Glutamatergic neuron (in vitro differentiated cells): ENCODE measurements at regions not wholly inside any gene's neighbourhood (a gene's known extent, or its start where the extent isn't known, plus 50 kb on each side); places are given as distances from the start of the nearest gene placed in this dataset.

Source experiments
- DNase-seq: peaks from one replicate; pipeline ENCODE4 v3.0.0; 2022
- H3K27ac Mint-ChIP-seq: one replicate; pipeline ENCODE4 v1.8.0; 2020; ENCODE audit warnings: mild to moderate bottlenecking, mixed read lengths, inconsistent platforms; ENCODE audit not compliant: unreplicated experiment
- H3K27me3 Mint-ChIP-seq: one replicate; pipeline ENCODE4 v1.8.0; 2020; ENCODE audit warnings: mild to moderate bottlenecking, moderate library complexity, mixed read lengths, inconsistent platforms; ENCODE audit not compliant: unreplicated experiment
- H3K36me3 Mint-ChIP-seq: one replicate; pipeline ENCODE4 v1.8.0; 2020; ENCODE audit warnings: mild to moderate bottlenecking, mixed read lengths, inconsistent platforms; ENCODE audit not compliant: unreplicated experiment
- H3K4me1 Mint-ChIP-seq: one replicate; pipeline ENCODE4 v1.8.0; 2020; ENCODE audit warnings: mild to moderate bottlenecking, low read depth, mixed read lengths, inconsistent platforms; ENCODE audit not compliant: unreplicated experiment
- H3K4me3 Mint-ChIP-seq: one replicate; pipeline ENCODE4 v1.8.0; 2020; ENCODE audit warnings: mild to moderate bottlenecking, mixed read lengths, inconsistent platforms; ENCODE audit not compliant: unreplicated experiment
- H3K9me3 Mint-ChIP-seq: one replicate; pipeline ENCODE4 v1.8.0; 2020; ENCODE audit warnings: mild to moderate bottlenecking, moderate library complexity, mixed read lengths, inconsistent platforms; ENCODE audit not compliant: unreplicated experiment
- CTCF ChIP-seq: fragments of 200-600 bp; sonication (generic); IDR thresholded peaks from one replicate; pipeline ENCODE4 v1.5.0; 2021; ENCODE audit not compliant: partially characterized antibody, unreplicated experiment

GRCh38 chr5:69024241-69024651 is 69.6 kb upstream of the SLC30A5 start:
- peak; percentile 73 for TF ChIP-seq CTCF
- H3K9me3 Mint-ChIP-seq = no peaks in the 10 kb centered on the region
- H3K4me3 Mint-ChIP-seq = no peak overlapping the region
- H3K27me3 Mint-ChIP-seq = no peaks in the 10 kb centered on the region
- DNase-seq = no peak
- no peak overlapping the region for H3K27ac Mint-ChIP-seq
- H3K4me1 Mint-ChIP-seq = no peaks in the 10 kb centered on the region
- H3K36me3 Mint-ChIP-seq = no peaks in the 10 kb centered on the region

DNA sequence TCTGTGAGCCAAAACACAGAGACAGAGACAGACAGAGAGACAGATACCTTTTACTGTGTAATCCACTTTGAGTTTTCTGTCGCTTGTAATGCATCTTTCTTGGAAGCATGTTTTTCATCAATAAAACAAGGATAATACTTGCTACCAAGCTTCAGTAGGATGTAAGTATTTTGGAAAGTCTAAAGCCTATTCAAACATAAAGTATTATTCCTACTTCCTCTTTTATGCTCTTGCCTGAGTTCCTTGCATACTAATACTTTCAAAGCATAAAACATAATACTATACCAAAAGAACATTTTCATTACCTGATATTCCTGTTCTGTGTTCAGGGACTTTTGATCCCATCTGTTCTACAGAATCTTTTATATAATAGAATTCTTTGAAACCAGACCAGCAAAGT is 64.5 kb upstream of the SLC30A5 start:
- Mint-ChIP-seq H3K27ac (no peak overlapping the region), H3K36me3 (no peaks in the 10 kb centered on the region)

GRCh38 chr5:69030358-69031062 is 63.3 kb upstream of the SLC30A5 start:
- no peak for TF ChIP-seq CTCF
- Mint-ChIP-seq H3K4me3 (no peak overlapping the region), H3K27ac (no peak overlapping the region), H3K27me3 (no peaks in the 10 kb centered on the region), H3K9me3 (no peaks in the 10 kb centered on the region), H3K4me1 (no peaks in the 10 kb centered on the region), H3K36me3 (no peaks in the 10 kb centered on the region)
- no peak for DNase-seq

More for the DNA sequence above, 64.5 kb upstream of the SLC30A5 start:
- no peak for DNase-seq
- Mint-ChIP-seq H3K27me3 (no peaks in the 10 kb centered on the region), H3K4me3 (no peak overlapping the region), H3K4me1 (no peaks in the 10 kb centered on the region), H3K9me3 (no peaks in the 10 kb centered on the region)
- TF ChIP-seq CTCF = no peak

- no peaks in the 10 kb centered on the region for H3K36me3 Mint-ChIP-seq
- no peaks in the 10 kb centered on the region for H3K4me1 Mint-ChIP-seq
- H3K27me3 Mint-ChIP-seq = peaks cover 2% of the 10 kb centered on the region
- DNase-seq = peak; percentile 20
- TF ChIP-seq CTCF = no peak
- H3K4me3 Mint-ChIP-seq = no peak overlapping the region
- H3K9me3 Mint-ChIP-seq = peaks cover 1% of the 10 kb centered on the region
- H3K27ac Mint-ChIP-seq = no peak overlapping the region
Measured at GRCh38 chr5:69032009-69032408, 61.8 kb upstream of the SLC30A5 start.

GRCh38 chr5:69033690-69034089 is 60.1 kb upstream of the SLC30A5 start:
- H3K4me3 Mint-ChIP-seq = no peak overlapping the region
- H3K27me3 Mint-ChIP-seq = peaks cover 2% of the 10 kb centered on the region
- H3K27ac Mint-ChIP-seq = no peak overlapping the region
- TF ChIP-seq CTCF = no peak
- no peak for DNase-seq
- peaks cover 1% of the 10 kb centered on the region for H3K9me3 Mint-ChIP-seq
- no peaks in the 10 kb centered on the region for H3K36me3 Mint-ChIP-seq
- no peaks in the 10 kb centered on the region for H3K4me1 Mint-ChIP-seq
